ENCODE measurements at regions not wholly inside any gene's neighbourhood (a gene's known extent, or its start where the extent isn't known, plus 50 kb on each side); places are given as distances from the start of the nearest gene placed in this dataset.

- DNase-seq (ENCODE audit: low spot score) (peak; percentile 99), ATAC-seq (ENCODE audit: low read depth) (peak; percentile 99)
- Histone ChIP-seq H3K9me3 (ENCODE audit: severe bottlenecking) (no peaks in the 10 kb centered on the region), H3K27me3 (ENCODE audit: insufficient read depth, poor library complexity, severe bottlenecking) (no peaks in the 10 kb centered on the region), H3K4me1 (ENCODE audit: insufficient read depth, poor library complexity, severe bottlenecking) (peaks cover 34% of the 10 kb centered on the region), H3K27ac (ENCODE audit: poor library complexity, severe bottlenecking) (peak overlapping the region; percentile 82), H3K36me3 (ENCODE audit: low read depth) (no peaks in the 10 kb centered on the region), H3K4me3 (ENCODE audit: severe bottlenecking) (no peak overlapping the region)
- TF ChIP-seq CTCF (IDR thresholded peaks at IDR 0.05; ENCODE audit: poor library complexity, severe bottlenecking), result no peak
Measured at GRCh38 chr5:82356808-82357671, 78.9 kb upstream of the RPS23 start.

- H3K9me3 ChIP-seq (ENCODE audit: severe bottlenecking), result no peaks in the 10 kb centered on the region
- H3K27ac ChIP-seq (ENCODE audit: poor library complexity, severe bottlenecking), result peak overlapping the region; percentile 82
- DNase-seq (ENCODE audit: low spot score) (no peak), ATAC-seq (ENCODE audit: low read depth) (no peak)
- peaks cover 36% of the 10 kb centered on the region for H3K4me1 ChIP-seq (ENCODE audit: insufficient read depth, poor library complexity, severe bottlenecking)
- no peaks in the 10 kb centered on the region for H3K27me3 ChIP-seq (ENCODE audit: insufficient read depth, poor library complexity, severe bottlenecking)
- H3K4me3 ChIP-seq (ENCODE audit: severe bottlenecking), result no peak overlapping the region
- no peak for TF ChIP-seq CTCF (IDR thresholded peaks at IDR 0.05; ENCODE audit: poor library complexity, severe bottlenecking)
- H3K36me3 ChIP-seq (ENCODE audit: low read depth), result no peaks in the 10 kb centered on the region
Measured at GRCh38 chr5:82356021-82356420, 77.9 kb upstream of the RPS23 start.

- H3K4me3 ChIP-seq (ENCODE audit: severe bottlenecking), result no peak overlapping the region
- ATAC-seq (ENCODE audit: low read depth) (no peak), DNase-seq (ENCODE audit: low spot score) (no peak)
- H3K9me3 ChIP-seq (ENCODE audit: severe bottlenecking), result no peaks in the 10 kb centered on the region
- peaks cover 36% of the 10 kb centered on the region for H3K4me1 ChIP-seq (ENCODE audit: insufficient read depth, poor library complexity, severe bottlenecking)
- TF ChIP-seq CTCF (IDR thresholded peaks at IDR 0.05; ENCODE audit: poor library complexity, severe bottlenecking), result no peak
- H3K36me3 ChIP-seq (ENCODE audit: low read depth), result no peaks in the 10 kb centered on the region
- no peak overlapping the region for H3K27ac ChIP-seq (ENCODE audit: poor library complexity, severe bottlenecking)
- no peaks in the 10 kb centered on the region for H3K27me3 ChIP-seq (ENCODE audit: insufficient read depth, poor library complexity, severe bottlenecking)
Measured at GRCh38 chr5:82355496-82355895, 77.3 kb upstream of the RPS23 start.

GRCh38 chr5:82355053-82355452 is 76.9 kb upstream of the RPS23 start:
- H3K27me3 ChIP-seq (ENCODE audit: insufficient read depth, poor library complexity, severe bottlenecking), result no peaks in the 10 kb centered on the region
- no peak overlapping the region for H3K4me3 ChIP-seq (ENCODE audit: severe bottlenecking)
- H3K27ac ChIP-seq (ENCODE audit: poor library complexity, severe bottlenecking), result no peak overlapping the region
- ATAC-seq (ENCODE audit: low read depth) (no peak), DNase-seq (ENCODE audit: low spot score) (no peak)
- H3K36me3 ChIP-seq (ENCODE audit: low read depth), result no peaks in the 10 kb centered on the region
- peaks cover 36% of the 10 kb centered on the region for H3K4me1 ChIP-seq (ENCODE audit: insufficient read depth, poor library complexity, severe bottlenecking)
- no peaks in the 10 kb centered on the region for H3K9me3 ChIP-seq (ENCODE audit: severe bottlenecking)
- no peak for TF ChIP-seq CTCF (IDR thresholded peaks at IDR 0.05; ENCODE audit: poor library complexity, severe bottlenecking)

- Histone ChIP-seq H3K4me3 (ENCODE audit: severe bottlenecking) (no peak overlapping the region), H3K27me3 (ENCODE audit: insufficient read depth, poor library complexity, severe bottlenecking) (no peaks in the 10 kb centered on the region), H3K4me1 (ENCODE audit: insufficient read depth, poor library complexity, severe bottlenecking) (peaks cover 36% of the 10 kb centered on the region), H3K27ac (ENCODE audit: poor library complexity, severe bottlenecking) (no peak overlapping the region), H3K9me3 (ENCODE audit: severe bottlenecking) (no peaks in the 10 kb centered on the region), H3K36me3 (ENCODE audit: low read depth) (no peaks in the 10 kb centered on the region)
- DNase-seq (ENCODE audit: low spot score), result no peak
- TF ChIP-seq CTCF (IDR thresholded peaks at IDR 0.05; ENCODE audit: poor library complexity, severe bottlenecking), result no peak
- no peak for ATAC-seq (ENCODE audit: low read depth)
Measured at GRCh38 chr5:82354543-82354942, 76.4 kb upstream of the RPS23 start.

All from RWPE2 (cell line).